Loucy (cell line): ENCODE measurements at regions not wholly inside any gene's neighbourhood (a gene's known extent, or its start where the extent isn't known, plus 50 kb on each side); places are given as distances from the start of the nearest gene placed in this dataset.

Experiments
- CTCF ChIP-seq: fragments of 200-600 bp; sonication (generic); conservative IDR thresholded peaks from 2 replicates; pipeline ENCODE4 v1.5.1; 2014; ENCODE audit warnings: mild to moderate bottlenecking, antibody characterized with exemption, low read length
- EZH2phosphoT487 ChIP-seq: fragments of 200-600 bp; IDR thresholded peaks from 2 replicates; pipeline ENCODE4 v1.6.1; 2018; ENCODE audit warnings: antibody characterized with exemption, mild to moderate bottlenecking, moderate library complexity, borderline replicate concordance

DNA sequence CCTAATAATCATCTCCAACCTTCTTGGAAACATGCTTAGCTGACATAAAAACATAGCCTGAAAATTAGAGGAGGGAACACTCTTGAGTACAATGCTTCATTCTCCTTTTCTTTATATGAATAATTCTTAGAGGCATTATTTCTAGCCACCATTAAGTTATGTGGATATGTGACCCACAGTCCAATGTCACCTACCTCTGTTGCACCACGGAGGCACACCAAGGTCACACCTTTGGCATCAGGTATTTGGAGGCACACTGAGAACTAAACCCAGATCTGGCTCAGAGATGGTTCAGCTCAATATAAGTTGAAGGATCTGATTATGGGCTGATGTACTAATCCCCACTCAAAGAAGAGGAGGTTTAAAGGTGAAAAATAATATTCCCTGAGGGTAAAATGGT, 385.1 kb downstream of the POM121L12 start:
- TF ChIP-seq CTCF: no peak
- no peak for TF ChIP-seq EZH2phosphoT487
